DMS53 (cell line): ENCODE measurements at regions not wholly inside any gene's neighbourhood (a gene's known extent, or its start where the extent isn't known, plus 50 kb on each side); places are given as distances from the start of the nearest gene placed in this dataset.

ENCODE experiments used
- DNase-seq: peaks from one replicate; lab custom pipeline; 2025; lab: John Stamatoyannopoulos, UW

- no peak for DNase-seq
Measured at GRCh38 chr9:18074041-18074440, 399.9 kb upstream of the ADAMTSL1 start.

DNA sequence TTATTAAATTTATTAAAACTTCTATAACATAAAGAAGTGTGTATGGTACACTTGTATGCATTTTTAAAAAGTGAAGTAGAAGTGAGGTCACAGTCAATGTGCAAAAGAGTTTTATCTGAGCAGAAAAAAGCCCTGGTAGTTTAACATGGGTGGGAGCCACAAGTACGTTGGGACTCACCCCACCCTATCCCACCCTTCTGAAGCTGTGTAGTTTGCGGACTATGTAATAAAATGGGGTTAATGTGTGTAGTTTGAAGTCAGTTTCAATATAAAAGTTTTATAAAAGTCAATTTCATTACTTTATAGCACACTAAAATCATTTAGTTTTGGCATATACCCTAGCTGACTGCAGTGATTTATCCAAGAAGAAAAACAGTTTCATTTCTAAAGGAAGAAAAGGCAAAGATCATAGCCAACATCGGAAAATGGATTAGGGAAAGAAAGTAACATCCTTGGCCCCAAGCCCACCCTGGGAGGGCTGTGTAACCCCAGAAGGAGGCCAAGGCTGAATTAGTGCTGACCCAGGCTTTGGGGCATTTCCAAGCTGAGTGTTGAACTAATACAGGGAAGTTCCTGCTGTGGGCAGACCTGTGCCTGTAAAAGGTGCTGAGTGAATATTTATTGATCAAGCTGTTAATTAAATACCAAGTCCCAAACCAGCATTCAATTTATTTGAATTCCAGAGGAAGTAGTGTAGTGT is 398.6 kb upstream of the ADAMTSL1 start:
- DNase-seq = no peak

DNA sequence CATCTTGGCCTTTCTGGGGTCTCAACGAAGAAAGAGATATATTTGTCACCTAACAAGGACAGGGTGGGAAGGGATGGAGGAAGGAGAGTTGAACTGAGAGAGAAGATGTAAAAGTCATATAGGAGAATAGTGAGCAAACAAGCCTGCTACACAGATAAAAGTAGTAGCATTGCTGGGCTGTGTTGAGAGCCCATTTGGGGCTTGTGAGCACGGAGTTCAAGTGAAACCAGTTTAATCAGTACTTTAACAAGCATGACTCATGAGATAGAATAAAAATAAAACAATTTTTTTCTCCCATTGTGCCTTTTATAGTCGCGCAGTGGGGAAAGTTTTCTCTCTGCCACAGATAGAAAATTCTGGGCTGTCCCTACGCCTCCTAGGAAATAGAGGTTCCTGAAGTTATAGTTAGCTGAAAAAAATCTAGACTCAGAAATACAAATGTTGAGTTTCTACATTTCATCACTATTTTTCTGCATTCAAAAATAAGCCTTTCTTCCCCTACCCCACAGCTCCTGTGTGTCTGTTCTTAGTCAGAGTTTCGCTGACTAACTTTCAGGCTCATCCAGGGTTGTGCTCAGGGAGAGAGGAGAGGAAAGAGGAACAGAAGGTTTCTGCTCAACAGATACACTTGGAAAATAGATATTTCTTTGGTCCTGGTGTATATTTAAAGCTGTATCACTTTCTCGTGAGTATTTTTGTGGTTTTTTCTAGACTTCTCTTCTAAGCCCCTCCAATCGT is 395.8 kb upstream of the ADAMTSL1 start:
- no peak for DNase-seq

DNA sequence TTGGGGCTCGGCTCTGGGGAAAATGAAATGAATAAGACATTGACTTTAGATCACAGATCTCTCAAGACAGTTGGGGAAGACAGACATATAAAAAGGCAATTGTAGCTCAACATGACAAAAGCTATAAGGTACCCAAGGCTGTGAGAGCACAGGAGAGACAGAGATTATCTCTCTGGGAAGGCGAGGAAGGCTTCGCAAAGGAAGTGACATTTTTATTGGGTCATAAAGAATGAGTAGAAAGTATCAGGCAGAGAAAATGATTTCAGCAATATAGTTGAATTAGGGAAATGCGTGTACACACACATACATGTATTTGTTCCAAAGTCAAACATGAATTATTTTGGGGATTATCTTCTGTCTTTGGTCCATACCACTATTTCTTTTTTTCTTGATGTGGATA is 381.8 kb upstream of the ADAMTSL1 start:
- no peak for DNase-seq

DNA sequence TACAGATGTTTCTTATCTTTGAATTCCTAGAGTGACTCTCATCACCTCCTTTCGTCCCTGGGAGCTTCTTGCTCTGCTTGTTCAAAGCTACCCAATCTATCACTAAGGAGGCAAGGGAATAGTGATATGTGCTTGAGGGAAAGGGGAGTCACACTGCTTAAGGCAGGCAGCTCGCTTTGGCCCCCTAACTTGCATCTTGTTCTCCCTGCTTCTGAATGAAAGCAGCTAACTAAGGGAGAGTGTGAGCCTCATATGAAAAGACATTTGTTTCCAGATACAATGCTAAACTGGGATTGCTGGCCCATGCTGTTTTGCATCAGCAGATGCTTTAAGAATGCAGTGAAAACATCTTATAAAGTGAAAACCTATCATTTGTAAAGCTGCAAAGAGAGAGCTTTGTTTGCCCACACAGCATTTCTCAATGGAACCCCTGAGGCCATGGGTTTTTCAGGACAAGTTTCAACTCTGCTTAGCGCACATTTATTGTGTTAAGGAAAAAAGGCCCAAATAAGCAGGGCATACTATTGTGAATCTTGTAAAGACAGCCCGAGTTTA is 367.9 kb upstream of the ADAMTSL1 start:
- DNase-seq = no peak

- no peak for DNase-seq
Measured at GRCh38 chr9:18109675-18110074, 364.3 kb upstream of the ADAMTSL1 start.

GRCh38 chr9:18111146-18111545 is 362.8 kb upstream of the ADAMTSL1 start:
- DNase-seq = no peak

GRCh38 chr9:18114559-18115475 is 359.1 kb upstream of the ADAMTSL1 start:
- no peak for DNase-seq

- no peak for DNase-seq
Measured at GRCh38 chr9:18118268-18118667, 355.7 kb upstream of the ADAMTSL1 start.

- DNase-seq = peak; percentile 67
Measured at GRCh38 chr9:18122171-18122570, 351.8 kb upstream of the ADAMTSL1 start.

DNA sequence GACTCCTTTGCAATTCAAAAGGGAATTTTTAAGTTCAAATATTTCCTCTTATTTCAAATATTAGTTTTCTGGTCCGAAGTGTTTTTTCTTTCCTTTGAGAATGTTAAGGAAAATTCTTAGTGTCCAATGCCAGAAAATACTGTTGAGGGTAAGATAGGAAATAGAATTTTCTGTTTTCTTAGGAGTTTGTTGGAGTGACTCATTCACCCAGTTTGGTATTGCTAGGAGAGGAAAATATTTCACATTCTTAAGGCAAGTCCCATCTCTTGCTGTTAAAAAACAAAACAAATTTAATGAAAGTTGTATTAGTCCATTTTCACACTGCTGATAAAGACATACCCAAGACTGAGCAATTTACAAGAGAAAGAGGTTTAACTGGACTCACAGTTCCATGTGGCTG is 349.2 kb upstream of the ADAMTSL1 start:
- DNase-seq = no peak

DNA sequence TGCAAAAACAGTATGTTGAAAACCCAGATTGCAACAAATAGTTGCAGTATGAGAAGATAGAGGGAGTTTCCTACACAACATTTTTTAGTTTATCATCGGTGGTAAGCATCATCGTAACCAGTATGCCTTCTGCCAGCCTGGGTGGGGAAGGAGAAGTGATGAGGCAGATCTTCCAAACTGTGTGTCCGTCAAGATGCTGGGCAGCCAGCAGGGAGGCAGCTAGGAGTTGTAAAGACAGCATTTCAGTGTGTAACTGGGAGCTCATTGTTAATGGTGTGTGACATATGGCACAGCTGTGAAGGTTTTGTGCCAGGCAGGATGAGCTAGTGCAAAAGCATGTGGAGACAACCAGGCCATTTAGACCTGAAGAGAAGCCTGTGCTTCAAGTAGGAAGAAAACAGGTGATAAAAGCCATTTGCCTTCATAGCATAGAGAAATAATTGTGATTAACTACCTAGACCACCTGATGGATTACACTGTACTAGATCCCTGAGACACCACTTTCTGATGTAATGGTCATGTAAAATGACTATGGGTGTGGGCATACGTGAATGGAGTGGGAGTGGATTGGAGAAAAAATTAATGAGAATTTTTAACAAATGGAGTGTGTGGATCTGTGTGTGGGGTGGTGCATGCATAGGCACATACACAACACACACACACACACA is 347.0 kb upstream of the ADAMTSL1 start:
- no peak for DNase-seq

- DNase-seq = no peak
Measured at GRCh38 chr9:18127499-18127875, 346.5 kb upstream of the ADAMTSL1 start.

DNA sequence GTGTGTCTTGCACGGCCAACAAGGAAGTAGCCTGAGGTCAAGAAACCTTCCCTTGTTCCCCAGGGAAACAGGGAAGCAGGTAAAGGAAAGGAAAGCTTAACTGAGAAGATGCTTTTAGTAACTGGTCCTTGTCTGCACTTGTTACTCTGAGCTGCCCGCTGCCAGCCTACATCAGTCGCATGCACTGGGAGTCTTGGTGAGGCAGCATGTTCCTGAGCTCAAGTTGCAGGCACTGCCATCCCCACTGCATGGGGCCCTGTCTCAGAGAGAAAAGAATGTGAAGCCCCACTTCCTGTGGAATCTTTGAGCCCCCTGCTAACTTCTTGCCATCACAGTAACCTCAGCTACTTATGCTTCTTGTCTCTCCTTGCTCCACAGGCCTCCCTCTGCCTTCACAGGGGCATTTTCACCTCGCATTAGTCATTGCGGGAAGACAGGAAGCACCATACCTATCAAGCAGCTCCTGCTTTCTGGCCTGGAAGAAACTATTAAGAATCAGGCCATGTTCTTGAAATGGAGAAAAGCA is 344.1 kb upstream of the ADAMTSL1 start:
- no peak for DNase-seq

DNA sequence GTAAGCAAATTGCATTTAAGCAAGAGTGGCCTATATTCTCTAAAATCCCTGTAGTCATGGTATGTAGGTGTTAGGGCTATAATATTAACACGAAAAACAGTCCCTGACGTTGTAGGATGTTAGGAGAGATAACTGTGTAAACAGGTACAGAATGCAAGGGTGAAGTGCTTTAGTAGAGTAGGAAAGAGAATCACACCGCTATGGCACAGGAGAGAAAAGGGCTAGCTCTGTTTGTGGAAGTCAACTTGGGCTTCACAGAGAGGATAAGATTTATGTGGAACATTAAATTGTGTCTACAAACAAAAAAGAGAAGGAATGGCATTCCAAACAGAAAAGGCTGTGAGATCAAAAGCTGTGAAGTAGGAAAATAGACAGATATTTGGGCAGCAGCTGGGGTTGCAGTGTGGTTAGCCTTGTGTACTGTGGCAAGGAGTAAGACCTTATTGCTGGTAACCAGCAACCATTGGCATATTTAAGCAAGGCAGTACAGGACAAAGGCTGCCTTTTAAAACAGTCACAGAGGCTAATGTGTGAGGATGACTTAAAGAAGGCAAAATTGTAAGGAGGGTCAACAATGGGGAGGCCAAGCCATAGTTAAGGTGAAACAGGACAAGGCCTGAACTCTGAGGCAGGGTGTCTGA is 337.5 kb upstream of the ADAMTSL1 start:
- DNase-seq = no peak

GRCh38 chr9:18137815-18138214 is 336.1 kb upstream of the ADAMTSL1 start:
- no peak for DNase-seq

DNA sequence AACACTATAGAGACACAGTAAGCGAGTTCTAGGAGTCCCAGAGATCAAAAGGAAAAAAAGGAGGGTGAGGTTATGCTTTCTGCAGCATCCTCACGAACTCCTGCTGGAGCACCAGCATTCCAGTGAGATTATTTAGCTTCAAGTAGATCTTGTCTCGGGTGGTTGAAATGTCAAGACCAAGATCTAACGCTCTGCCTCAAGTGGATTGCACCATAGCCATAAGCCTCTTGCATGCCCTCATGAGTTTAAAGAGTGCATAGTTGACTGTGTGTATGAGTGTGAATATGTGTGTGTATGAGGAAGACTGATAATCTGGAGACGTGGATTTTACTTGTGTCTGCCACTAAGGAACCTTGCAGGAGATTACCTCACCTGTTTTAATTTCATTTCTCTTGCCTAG is 335.3 kb upstream of the ADAMTSL1 start:
- peak; percentile 70 for DNase-seq

GRCh38 chr9:18141681-18142080 is 332.3 kb upstream of the ADAMTSL1 start:
- no peak for DNase-seq

DNA sequence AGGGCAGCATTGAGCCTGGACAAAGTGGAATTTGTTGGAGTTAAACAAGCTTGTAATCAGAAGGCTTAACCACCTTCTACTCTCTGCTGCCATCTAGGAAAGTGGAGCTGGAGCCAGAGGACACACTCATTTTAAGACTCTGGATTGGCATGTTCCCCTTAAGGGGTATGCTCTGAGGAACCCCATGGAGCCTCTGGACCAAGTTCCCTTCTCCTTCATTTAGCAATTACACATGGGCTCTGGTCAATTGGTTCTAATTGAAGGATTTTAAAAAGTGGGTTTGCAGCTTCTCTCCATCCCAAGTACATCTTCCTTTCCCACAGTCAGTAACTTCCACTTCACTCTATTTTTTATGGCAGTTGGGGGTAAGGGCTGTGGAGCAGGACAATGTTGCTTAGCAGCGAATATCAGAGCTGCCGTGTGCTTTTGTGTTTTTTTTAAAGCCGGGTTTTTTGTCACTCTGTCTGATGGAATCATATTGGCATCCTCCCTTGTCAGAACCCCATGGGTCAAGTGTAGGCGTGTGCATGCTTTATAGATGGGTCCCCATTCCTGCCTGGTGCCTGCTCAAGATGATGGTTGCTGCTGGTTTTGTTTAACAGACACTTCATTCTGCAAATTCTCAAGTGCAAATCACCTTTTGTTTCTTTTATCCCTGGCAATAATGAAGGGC is 330.7 kb upstream of the ADAMTSL1 start:
- DNase-seq = peak; percentile 52

GRCh38 chr9:18146329-18146728 is 327.6 kb upstream of the ADAMTSL1 start:
- DNase-seq = no peak
